ENCODE measurements at regions not wholly inside any gene's neighbourhood (a gene's known extent, or its start where the extent isn't known, plus 50 kb on each side); places are given as distances from the start of the nearest gene placed in this dataset.
"Not testable (repeated sequence)": the region's sequence is repeated elsewhere in the genome, so short reads cannot be mapped to it uniquely, and the experiment has no call there.

DNA sequence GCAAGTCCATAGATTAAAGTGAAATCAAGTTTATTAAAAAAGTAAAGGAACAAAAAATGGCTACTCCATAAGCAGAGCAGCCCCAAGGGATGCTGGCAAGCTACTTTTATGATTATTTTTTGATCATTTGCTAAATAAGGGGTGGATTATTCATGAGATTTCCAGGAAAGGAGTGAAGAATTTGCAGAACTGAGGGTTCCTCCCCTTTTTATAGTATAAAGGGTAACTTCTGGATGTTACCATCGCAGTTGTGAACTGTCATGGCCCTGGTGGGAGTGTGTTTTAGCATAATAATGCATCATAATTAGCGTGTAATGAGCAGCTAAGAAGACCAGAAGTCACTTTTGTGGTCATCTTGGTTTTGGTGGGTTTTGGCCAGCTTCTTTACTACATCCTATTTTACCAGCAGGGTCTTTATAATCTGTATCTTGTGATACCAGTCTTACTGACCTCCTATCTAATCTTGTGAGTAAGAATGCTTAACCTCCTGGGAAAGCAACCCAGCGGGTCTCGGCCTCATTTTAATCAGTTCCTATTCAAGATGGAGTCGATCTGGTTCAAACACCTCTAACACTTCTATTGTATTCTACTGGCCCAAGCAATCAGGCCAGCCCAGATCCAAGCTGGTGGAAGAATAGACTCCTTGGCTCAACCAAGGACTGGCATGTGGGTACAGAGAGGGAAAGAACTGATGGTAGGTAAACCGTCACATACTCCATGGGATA is 87.9 kb upstream of the NPSR1 start:
- H3K4me1 ChIP-seq (ENCODE audit: control insufficient read depth, insufficient read depth, low read length), result no peaks in the 10 kb centered on the region
- H3K4me3 ChIP-seq (ENCODE audit: low read length), result no peak overlapping the region
- H3K27me3 ChIP-seq (ENCODE audit: control insufficient read depth, insufficient read depth, low read length), result no peaks in the 10 kb centered on the region
- WGBS (ENCODE audit: insufficient coverage, low lambda C conversion rate), result no CpG with 5 or more reads among the region's 6 CpGs
- DNase-seq, result no peak
- H3K36me3 ChIP-seq (ENCODE audit: control insufficient read depth, insufficient read depth, low read length), result no peaks in the 10 kb centered on the region
- H3K9me3 ChIP-seq (ENCODE audit: control insufficient read depth, low read depth, low read length), result no peaks in the 10 kb centered on the region
- H3K27ac ChIP-seq (ENCODE audit: low read length), result no peak overlapping the region

DNA sequence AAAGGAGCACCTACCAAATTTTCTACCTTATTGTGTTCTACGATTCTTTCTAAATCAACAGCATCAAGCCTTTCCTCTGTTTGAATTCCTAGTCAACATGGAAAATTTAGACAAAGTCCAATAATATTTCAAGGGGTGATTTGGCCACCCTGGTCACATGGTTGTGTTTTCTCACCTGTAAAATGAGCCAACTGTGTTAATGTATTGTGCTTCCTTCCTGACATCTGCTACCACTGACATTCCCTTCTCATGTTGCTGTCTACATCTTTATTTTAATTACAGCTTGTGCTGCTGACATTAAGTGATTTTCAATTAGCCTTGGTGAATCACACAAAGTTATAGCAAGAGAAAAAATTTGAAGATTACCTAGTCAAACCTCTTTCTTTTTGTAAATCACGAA is 83.0 kb upstream of the NPSR1 start:
- no CpG with 5 or more reads among the region's 2 CpGs for WGBS (ENCODE audit: insufficient coverage, low lambda C conversion rate)
- H3K4me1 ChIP-seq (ENCODE audit: control insufficient read depth, insufficient read depth, low read length), result no peaks in the 10 kb centered on the region
- H3K27me3 ChIP-seq (ENCODE audit: control insufficient read depth, insufficient read depth, low read length), result no peaks in the 10 kb centered on the region
- no peak overlapping the region for H3K4me3 ChIP-seq (ENCODE audit: low read length)
- H3K36me3 ChIP-seq (ENCODE audit: control insufficient read depth, insufficient read depth, low read length), result no peaks in the 10 kb centered on the region
- no peaks in the 10 kb centered on the region for H3K9me3 ChIP-seq (ENCODE audit: control insufficient read depth, low read depth, low read length)
- no peak overlapping the region for H3K27ac ChIP-seq (ENCODE audit: low read length)
- no peak for DNase-seq

DNA sequence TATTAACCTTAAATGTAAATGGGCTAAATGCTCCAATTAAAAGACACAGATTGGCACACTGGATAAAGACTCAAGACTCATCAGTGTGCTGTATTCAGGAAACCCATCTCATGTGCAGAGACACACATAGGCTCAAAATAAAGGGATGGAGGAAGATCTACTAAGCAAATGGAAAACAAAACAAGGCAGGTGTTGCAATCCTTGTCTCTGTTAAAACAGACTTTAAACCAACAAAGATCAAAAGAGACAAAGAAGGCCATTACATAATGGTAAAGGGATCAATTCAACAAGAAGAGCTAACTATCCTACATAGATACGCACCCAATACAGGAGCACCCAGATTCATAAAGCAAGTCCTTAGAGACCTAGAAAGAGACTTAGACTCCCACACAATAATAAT is 80.1 kb upstream of the NPSR1 start:
- not testable (repeated sequence) for DNase-seq; H3K27me3 ChIP-seq (ENCODE audit: control insufficient read depth, insufficient read depth, low read length); H3K4me1 ChIP-seq (ENCODE audit: control insufficient read depth, insufficient read depth, low read length); H3K27ac ChIP-seq (ENCODE audit: low read length); H3K4me3 ChIP-seq (ENCODE audit: low read length); H3K36me3 ChIP-seq (ENCODE audit: control insufficient read depth, insufficient read depth, low read length); H3K9me3 ChIP-seq (ENCODE audit: control insufficient read depth, low read depth, low read length)
- no CpG with 5 or more reads among the region's 1 CpG for WGBS (ENCODE audit: insufficient coverage, low lambda C conversion rate)

GRCh38 chr7:34581698-34582097 is 76.3 kb upstream of the NPSR1 start:
- WGBS (ENCODE audit: insufficient coverage, low lambda C conversion rate), result 90% methylated on average over 2 of the region's 6 CpGs
- not testable (repeated sequence) for DNase-seq; H3K36me3 ChIP-seq (ENCODE audit: control insufficient read depth, insufficient read depth, low read length); H3K4me3 ChIP-seq (ENCODE audit: low read length); H3K27me3 ChIP-seq (ENCODE audit: control insufficient read depth, insufficient read depth, low read length); H3K4me1 ChIP-seq (ENCODE audit: control insufficient read depth, insufficient read depth, low read length); H3K27ac ChIP-seq (ENCODE audit: low read length); H3K9me3 ChIP-seq (ENCODE audit: control insufficient read depth, low read depth, low read length)

DNA sequence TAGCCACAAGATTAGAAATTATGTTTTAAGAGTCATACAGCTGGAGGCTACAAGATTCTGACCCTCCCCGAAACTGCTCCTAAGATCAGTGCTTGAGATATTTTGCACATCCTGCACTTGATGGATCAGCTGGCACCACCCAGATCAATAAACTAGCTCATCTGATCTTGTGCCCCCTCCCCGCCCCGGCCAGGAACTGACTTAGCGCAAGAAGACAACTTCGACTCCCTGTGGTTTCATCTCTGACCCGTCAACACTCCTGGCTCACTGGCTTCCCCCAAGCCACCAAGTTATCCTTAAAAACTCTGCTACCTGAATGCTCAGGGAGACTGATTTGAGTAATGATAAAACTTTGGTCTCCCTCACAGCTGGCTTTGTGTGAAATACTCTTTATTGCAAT is 73.5 kb upstream of the NPSR1 start:
- no CpG with 5 or more reads among the region's 6 CpGs for WGBS (ENCODE audit: insufficient coverage, low lambda C conversion rate)
- no peak overlapping the region for H3K27ac ChIP-seq (ENCODE audit: low read length)
- H3K9me3 ChIP-seq (ENCODE audit: control insufficient read depth, low read depth, low read length), result no peaks in the 10 kb centered on the region
- DNase-seq, result no peak
- no peak overlapping the region for H3K4me3 ChIP-seq (ENCODE audit: low read length)
- H3K27me3 ChIP-seq (ENCODE audit: control insufficient read depth, insufficient read depth, low read length), result no peaks in the 10 kb centered on the region
- no peaks in the 10 kb centered on the region for H3K36me3 ChIP-seq (ENCODE audit: control insufficient read depth, insufficient read depth, low read length)
- H3K4me1 ChIP-seq (ENCODE audit: control insufficient read depth, insufficient read depth, low read length), result no peaks in the 10 kb centered on the region

DNA sequence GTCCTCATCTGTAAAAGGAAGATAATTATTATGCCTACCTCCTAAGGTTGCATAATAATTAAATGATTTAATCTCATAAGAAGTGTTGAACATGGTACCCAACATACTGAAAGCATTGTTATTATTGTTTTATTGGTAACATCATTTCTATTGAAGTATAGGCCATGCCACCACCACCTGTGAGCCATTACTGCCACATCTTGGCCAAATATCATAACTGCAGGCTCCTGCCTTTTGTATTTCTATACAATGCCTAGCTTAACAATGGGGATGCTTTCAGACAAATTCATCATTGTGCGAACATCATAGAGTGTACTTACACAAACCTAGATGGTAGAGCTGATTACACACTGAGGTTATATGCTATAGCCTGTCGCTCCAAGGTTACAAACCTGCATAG is 61.1 kb upstream of the NPSR1 start:
- DNase-seq, result no peak
- no peaks in the 10 kb centered on the region for H3K36me3 ChIP-seq (ENCODE audit: control insufficient read depth, insufficient read depth, low read length)
- H3K27me3 ChIP-seq (ENCODE audit: control insufficient read depth, insufficient read depth, low read length), result no peaks in the 10 kb centered on the region
- WGBS (ENCODE audit: insufficient coverage, low lambda C conversion rate), result no CpG with 5 or more reads among the region's 2 CpGs
- H3K9me3 ChIP-seq (ENCODE audit: control insufficient read depth, low read depth, low read length), result no peaks in the 10 kb centered on the region
- no peak overlapping the region for H3K4me3 ChIP-seq (ENCODE audit: low read length)
- H3K27ac ChIP-seq (ENCODE audit: low read length), result no peak overlapping the region
- no peaks in the 10 kb centered on the region for H3K4me1 ChIP-seq (ENCODE audit: control insufficient read depth, insufficient read depth, low read length)

- no peak overlapping the region for H3K4me3 ChIP-seq (ENCODE audit: low read length)
- H3K27me3 ChIP-seq (ENCODE audit: control insufficient read depth, insufficient read depth, low read length), result no peaks in the 10 kb centered on the region
- no peaks in the 10 kb centered on the region for H3K4me1 ChIP-seq (ENCODE audit: control insufficient read depth, insufficient read depth, low read length)
- no CpG with 5 or more reads among the region's 3 CpGs for WGBS (ENCODE audit: insufficient coverage, low lambda C conversion rate)
- DNase-seq, result no peak
- H3K9me3 ChIP-seq (ENCODE audit: control insufficient read depth, low read depth, low read length), result no peaks in the 10 kb centered on the region
- no peak overlapping the region for H3K27ac ChIP-seq (ENCODE audit: low read length)
- no peaks in the 10 kb centered on the region for H3K36me3 ChIP-seq (ENCODE audit: control insufficient read depth, insufficient read depth, low read length)
Measured at GRCh38 chr7:34603711-34604444, 54.1 kb upstream of the NPSR1 start.
